ENCODE measurements at regions not wholly inside any gene's neighbourhood (a gene's known extent, or its start where the extent isn't known, plus 50 kb on each side); places are given as distances from the start of the nearest gene placed in this dataset.

DNA sequence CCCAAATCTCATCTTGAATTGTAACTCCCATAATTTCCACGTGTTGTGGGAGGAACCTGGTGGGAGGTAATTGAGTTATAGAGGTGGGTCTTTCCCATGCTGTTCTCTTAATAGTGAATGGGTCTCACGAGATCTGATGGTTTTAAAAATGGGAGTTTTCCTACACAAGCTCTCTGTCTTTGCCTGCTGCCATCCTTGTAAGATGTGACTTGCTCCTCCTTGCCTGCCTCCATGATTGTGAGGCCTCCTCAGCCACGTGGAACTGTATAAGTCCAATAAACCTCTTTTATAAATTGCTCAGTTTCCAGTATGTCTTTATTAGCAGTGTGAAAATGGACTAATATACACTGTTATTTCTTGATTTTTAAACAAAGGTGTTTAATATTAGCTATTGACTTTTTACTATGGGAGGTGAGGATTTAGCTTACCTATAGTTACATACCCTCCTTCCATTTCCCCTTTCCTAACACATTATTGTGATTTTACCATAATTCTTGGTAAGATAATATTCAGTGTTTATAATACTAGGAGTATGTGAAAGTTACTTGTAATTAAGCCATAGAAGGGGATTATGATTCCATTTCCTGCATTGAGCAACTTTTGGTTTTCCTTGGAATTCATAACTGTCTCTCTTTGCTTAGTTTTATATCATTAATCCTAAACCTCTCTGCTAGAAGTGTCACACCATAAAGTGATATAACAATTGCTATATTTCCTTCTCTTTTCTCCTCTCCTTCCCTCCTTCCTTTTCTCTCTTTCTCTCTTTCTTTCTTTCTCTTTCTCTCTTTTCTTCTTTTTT lies 151.0 kb upstream of the KRAS start:
- TF ChIP-seq POLR2A (IDR thresholded peaks at IDR 0.05; ENCODE audit: low read depth, low read length), result no peak
- TF ChIP-seq SPI1 (IDR thresholded peaks at IDR 0.05; ENCODE audit: low read depth, low read length), result no peak
- no peak for TF ChIP-seq TAF1 (IDR thresholded peaks at IDR 0.05; ENCODE audit: low read depth, low read length)

All from GM12891 (cell line).